Natural killer cell (primary cell): ENCODE measurements at regions not wholly inside any gene's neighbourhood (a gene's known extent, or its start where the extent isn't known, plus 50 kb on each side); places are given as distances from the start of the nearest gene placed in this dataset.

Source experiments
- ATAC-seq, 3 donors: fragments of 150-1000 bp in 2 of 3; fragments of 200-7000 bp in 1 of 3; cut with Tn5 transposase; 1 replicate in 1 of 3; 2 replicates in 2 of 3; pipeline ENCODE4 v1.10.0; 2021; ENCODE audit warnings: mild to moderate bottlenecking in 2 of 3, moderate library complexity in 2 of 3
- DNase-seq, 2 donors: peaks; one replicate each; pipeline versions ENCODE4 v3.0.0 to v3.0.0-alpha.2; 2013 to 2021; ENCODE audit warnings: mixed read lengths in 1 of 2
- H3K27ac ChIP-seq: one replicate; pipeline ENCODE4 v1.5.1; 2013; ENCODE audit warnings: mild to moderate bottlenecking, low read length
- H3K27me3 ChIP-seq: one replicate; pipeline ENCODE4 v1.6.1; 2013; ENCODE audit warnings: low read length; ENCODE audit not compliant: control insufficient read depth, insufficient read depth
- H3K36me3 ChIP-seq: one replicate; pipeline ENCODE4 v1.6.1; 2013; ENCODE audit warnings: low read length; ENCODE audit not compliant: control insufficient read depth, insufficient read depth
- H3K4me1 ChIP-seq: one replicate; pipeline ENCODE4 v1.6.1; 2013; ENCODE audit warnings: low read length; ENCODE audit not compliant: control insufficient read depth, insufficient read depth
- H3K4me3 ChIP-seq: one replicate; pipeline ENCODE4 v1.5.1; 2013; ENCODE audit warnings: low read length
- H3K9me3 ChIP-seq: one replicate; pipeline ENCODE4 v1.6.1; 2013; ENCODE audit warnings: low read length; ENCODE audit not compliant: control insufficient read depth, insufficient read depth
- H3K27ac Mint-ChIP-seq, 2 donors: one replicate each; pipeline ENCODE4 v1.8.0; 2022; ENCODE audit warnings: mild to moderate bottlenecking in 2 of 2, mixed read lengths in 2 of 2, moderate library complexity in 1 of 2
- H3K27me3 Mint-ChIP-seq, 2 donors: one replicate each; pipeline ENCODE4 v1.8.0; 2022; ENCODE audit warnings: low read depth in 2 of 2, mixed read lengths in 2 of 2
- H3K36me3 Mint-ChIP-seq: one replicate; pipeline ENCODE4 v1.8.0; 2022; ENCODE audit warnings: mixed read lengths
- H3K4me1 Mint-ChIP-seq, 2 donors: one replicate each; pipeline ENCODE4 v1.8.0; 2022; ENCODE audit warnings: mixed read lengths in 2 of 2
- H3K4me3 Mint-ChIP-seq: one replicate; pipeline ENCODE4 v1.8.0; 2022; ENCODE audit warnings: mild to moderate bottlenecking, moderate library complexity, mixed read lengths
- H3K9me3 Mint-ChIP-seq, 2 donors: one replicate each; pipeline ENCODE4 v1.8.0; 2022; ENCODE audit warnings: mixed read lengths in 2 of 2
- CTCF ChIP-seq: fragments of 200-600 bp; IDR thresholded peaks from one replicate; pipeline ENCODE4 v1.8.0; 2022; ENCODE audit warnings: antibody characterized with exemption
- WGBS: methylation state at CpG from one replicate; pipeline ENCODE4 v1.1.7; 2013; ENCODE audit warnings: missing lambda C conversion rate; ENCODE audit not compliant: insufficient coverage; 5-methylcytosine and 5-hydroxymethylcytosine counted together
- intact Hi-C: fragments of 100-400 bp; cut with micrococcal nuclease; formaldehyde crosslinking; loops from one replicate; pipeline ENCODE4 v1.14.2; 2022

- TF ChIP-seq CTCF, result no peak
- Mint-ChIP-seq H3K36me3 (no peaks in the 10 kb centered on the region), H3K4me3 (no peak overlapping the region), H3K27me3 (peaks cover 3 to 25% of the 10 kb centered on the region in 2 donors), H3K27ac (no peak overlapping the region), H3K4me1 (no peaks in the 10 kb centered on the region), H3K9me3 (no peaks in the 10 kb centered on the region)
- no peaks in the 10 kb centered on the region for H3K4me1 ChIP-seq
- no peaks in the 10 kb centered on the region for H3K36me3 ChIP-seq
- no peaks in the 10 kb centered on the region for H3K9me3 ChIP-seq
- no peak overlapping the region for H3K4me3 ChIP-seq
- no peak for ATAC-seq
- H3K27me3 ChIP-seq, result no peaks in the 10 kb centered on the region
- DNase-seq, result no peak
- intact Hi-C loops, result no loop called here
- H3K27ac ChIP-seq, result no peak overlapping the region
Observed at GRCh38 chr7:36005876-36006275, 147.2 kb upstream of the EEPD1 start.

DNA sequence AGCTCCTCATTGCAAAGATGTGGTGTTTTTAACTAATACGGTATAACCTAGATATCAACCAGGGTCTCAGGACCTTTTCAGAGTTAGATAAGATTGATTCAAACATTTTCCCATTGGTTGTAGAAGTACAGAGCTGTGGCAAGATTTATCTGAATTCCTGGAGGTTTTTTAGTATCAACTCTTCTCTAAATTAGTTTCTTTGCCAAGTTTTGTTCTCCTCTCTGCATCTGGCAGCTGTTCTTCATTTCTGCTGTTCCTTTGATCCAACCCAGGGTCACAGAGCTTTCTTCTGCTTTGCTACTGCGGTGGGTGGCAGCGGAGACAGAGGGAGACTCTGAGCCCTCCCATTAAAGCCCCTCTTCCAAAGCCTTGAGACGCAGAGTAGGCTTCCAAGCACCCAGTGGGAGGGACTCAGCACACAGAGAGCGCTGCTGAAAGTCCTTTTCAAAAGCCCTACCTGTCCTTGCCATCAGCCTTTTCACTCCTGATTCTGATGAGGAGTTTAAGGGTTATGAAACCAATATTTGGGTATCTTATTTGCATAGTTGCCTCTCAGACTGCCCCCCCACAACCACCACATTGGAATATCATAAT lies 146.3 kb upstream of the EEPD1 start:
- no peak overlapping the region for H3K27ac Mint-ChIP-seq

DNA sequence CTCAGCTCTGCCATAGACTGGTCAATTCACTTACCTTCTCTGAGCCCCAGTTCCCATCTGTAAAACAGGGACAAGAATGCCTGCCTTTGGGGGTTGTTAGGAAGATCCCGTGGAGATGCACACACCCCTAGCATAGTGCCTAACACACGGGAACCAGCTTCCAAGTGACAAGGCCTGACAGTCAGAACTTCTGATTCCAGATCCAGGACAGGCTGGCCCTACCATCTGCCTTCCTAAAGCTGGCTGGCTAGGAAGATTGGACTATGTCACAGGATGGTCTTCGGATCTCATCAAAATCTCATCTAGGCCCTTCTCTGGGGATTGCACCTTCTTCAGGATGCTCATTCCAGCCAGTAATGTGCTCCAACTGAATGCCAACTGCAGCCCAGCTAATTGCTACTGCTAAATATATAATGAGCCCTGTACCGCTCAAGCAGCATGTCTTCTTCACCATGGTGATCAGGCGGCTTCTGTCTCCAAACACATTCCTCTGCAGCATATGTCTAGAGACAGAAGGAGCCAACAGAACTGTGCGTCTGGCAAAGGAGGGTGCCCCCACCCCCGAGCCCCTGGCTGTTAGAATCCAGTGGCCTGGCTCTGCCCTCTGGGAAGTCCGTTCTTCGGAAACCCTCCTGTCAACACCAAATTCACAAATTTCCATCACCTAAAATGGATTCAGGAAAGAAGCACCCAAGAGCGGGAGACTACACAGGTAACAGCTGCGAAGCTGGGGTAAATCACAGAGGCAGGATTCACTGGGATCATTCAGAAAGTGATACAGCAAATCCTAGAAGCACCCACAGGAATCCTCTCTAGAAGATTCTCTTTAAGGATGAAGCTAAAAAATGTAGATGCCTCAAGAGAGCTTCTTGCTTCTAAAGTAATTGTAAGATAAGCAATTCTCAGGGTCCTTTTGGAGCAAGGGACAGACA lies 142.1 kb upstream of the EEPD1 start:
- Mint-ChIP-seq H3K9me3 (no peaks in the 10 kb centered on the region), H3K27ac (no peak overlapping the region), H3K36me3 (no peaks in the 10 kb centered on the region), H3K4me1 (no peaks in the 10 kb centered on the region), H3K4me3 (no peak overlapping the region), H3K27me3 (peaks cover 0 to 13% of the 10 kb centered on the region in 2 donors)
- Histone ChIP-seq H3K9me3 (no peaks in the 10 kb centered on the region), H3K27me3 (no peaks in the 10 kb centered on the region), H3K36me3 (no peaks in the 10 kb centered on the region), H3K4me1 (no peaks in the 10 kb centered on the region), H3K4me3 (no peak overlapping the region), H3K27ac (no peak overlapping the region)
- DNase-seq (no peak), ATAC-seq (no peak)
- no peak for TF ChIP-seq CTCF
- WGBS, result 83% methylated on average over 11 of the region's 11 CpGs
- intact Hi-C loops, result no loop called here

More for the DNA sequence above, 146.3 kb upstream of the EEPD1 start:
- no peaks in the 10 kb centered on the region for H3K9me3 Mint-ChIP-seq
- no peak for TF ChIP-seq CTCF
- Histone ChIP-seq H3K27me3 (no peaks in the 10 kb centered on the region), H3K9me3 (no peaks in the 10 kb centered on the region), H3K4me3 (no peak overlapping the region), H3K36me3 (no peaks in the 10 kb centered on the region), H3K4me1 (no peaks in the 10 kb centered on the region), H3K27ac (no peak overlapping the region)
- no peak overlapping the region for H3K4me3 Mint-ChIP-seq
- H3K4me1 Mint-ChIP-seq, result no peaks in the 10 kb centered on the region
- H3K36me3 Mint-ChIP-seq, result no peaks in the 10 kb centered on the region
- intact Hi-C loops, result no loop called here
- H3K27me3 Mint-ChIP-seq, result peaks cover 3 to 24% of the 10 kb centered on the region in 2 donors
- ATAC-seq, result no peak
- WGBS, result 89% methylated on average over 5 of the region's 5 CpGs
- no peak for DNase-seq
